HG03196 (cell line): ENCODE measurements at regions not wholly inside any gene's neighbourhood (a gene's known extent, or its start where the extent isn't known, plus 50 kb on each side); places are given as distances from the start of the nearest gene placed in this dataset.
"Not testable (repeated sequence)": the region's sequence is repeated elsewhere in the genome, so short reads cannot be mapped to it uniquely, and the experiment has no call there.

Experiments
- ATAC-seq: cut with Tn5 transposase; IDR thresholded peaks from one replicate; pipeline ENCODE4 v1.9.1; 2021; ENCODE audit not compliant: unreplicated experiment

- no peak for ATAC-seq
Observed at GRCh38 chr18:66440433-66440832, 163.5 kb downstream of the CDH19 start.

GRCh38 chr18:66439670-66440069 lies 164.2 kb downstream of the CDH19 start:
- no peak for ATAC-seq

GRCh38 chr18:66438711-66439536 lies 165.0 kb downstream of the CDH19 start:
- no peak for ATAC-seq

GRCh38 chr18:66432636-66433035 lies 171.3 kb downstream of the CDH19 start:
- ATAC-seq, result no peak

- ATAC-seq, result no peak
Observed at GRCh38 chr18:66428795-66429194, 175.1 kb downstream of the CDH19 start.

DNA sequence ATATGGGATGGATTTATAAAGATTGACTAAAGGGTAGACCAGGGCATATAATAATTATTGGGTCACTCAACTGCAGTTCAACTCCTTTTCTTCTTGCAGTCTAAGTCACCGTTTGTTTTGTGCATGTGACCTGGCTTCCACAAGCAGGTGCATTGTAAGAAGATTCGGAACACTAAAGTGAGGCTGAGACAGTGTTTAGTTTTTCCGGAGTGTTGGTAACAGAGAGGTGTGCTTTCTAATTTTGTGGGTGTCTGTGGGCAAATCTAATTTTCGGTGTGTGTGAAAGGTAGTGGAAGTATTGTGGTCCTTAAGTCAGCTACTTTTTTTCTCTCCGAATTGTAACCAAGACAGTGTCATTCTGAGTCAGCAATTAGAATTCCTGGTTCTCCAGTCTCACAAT lies 184.5 kb downstream of the CDH19 start:
- no peak for ATAC-seq

DNA sequence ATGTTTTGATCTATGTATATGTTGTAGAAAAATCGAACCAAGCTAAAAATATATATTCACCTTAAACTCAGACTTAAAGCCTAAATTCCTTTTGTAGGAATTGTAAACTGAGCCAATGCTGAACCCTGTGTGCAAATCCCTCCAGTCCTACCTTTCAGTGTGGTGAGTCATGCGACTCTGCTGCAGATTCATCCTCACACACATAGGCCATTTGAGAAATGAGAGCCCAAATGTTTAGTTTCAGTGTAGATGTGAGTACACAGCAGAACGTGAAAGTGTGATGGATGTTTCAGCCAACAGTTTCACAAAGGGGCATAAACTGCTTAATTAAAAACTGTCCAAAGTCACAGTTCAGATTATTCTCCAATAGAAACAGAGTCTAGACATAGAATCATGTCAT lies 193.2 kb downstream of the CDH19 start:
- ATAC-seq, result no peak

GRCh38 chr18:66395671-66396218 lies 208.1 kb downstream of the CDH19 start:
- ATAC-seq, result no peak

DNA sequence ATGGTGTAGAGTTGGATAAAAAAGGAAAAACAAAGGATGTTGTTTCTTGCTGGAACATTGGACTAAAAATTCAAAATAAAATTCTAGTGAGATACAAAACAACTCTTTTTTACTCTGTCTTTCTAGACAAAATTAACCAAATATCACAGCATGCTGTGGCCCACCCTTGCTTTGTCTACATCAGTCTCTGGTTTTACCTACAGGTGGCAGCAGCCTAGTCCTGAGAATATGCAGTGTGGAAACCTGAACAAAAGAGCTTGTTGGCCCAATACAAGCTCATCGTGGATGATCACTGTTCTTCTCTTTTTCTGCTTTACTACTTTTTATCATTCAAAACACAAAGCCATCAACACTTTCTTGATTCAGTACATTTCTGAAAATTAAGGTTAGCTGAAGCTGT lies 210.4 kb downstream of the CDH19 start:
- ATAC-seq, result no peak

- no peak for ATAC-seq
Observed at GRCh38 chr18:66377291-66377690, 226.6 kb downstream of the CDH19 start.

GRCh38 chr18:66375391-66375790 lies 228.5 kb downstream of the CDH19 start:
- not testable (repeated sequence) for ATAC-seq

DNA sequence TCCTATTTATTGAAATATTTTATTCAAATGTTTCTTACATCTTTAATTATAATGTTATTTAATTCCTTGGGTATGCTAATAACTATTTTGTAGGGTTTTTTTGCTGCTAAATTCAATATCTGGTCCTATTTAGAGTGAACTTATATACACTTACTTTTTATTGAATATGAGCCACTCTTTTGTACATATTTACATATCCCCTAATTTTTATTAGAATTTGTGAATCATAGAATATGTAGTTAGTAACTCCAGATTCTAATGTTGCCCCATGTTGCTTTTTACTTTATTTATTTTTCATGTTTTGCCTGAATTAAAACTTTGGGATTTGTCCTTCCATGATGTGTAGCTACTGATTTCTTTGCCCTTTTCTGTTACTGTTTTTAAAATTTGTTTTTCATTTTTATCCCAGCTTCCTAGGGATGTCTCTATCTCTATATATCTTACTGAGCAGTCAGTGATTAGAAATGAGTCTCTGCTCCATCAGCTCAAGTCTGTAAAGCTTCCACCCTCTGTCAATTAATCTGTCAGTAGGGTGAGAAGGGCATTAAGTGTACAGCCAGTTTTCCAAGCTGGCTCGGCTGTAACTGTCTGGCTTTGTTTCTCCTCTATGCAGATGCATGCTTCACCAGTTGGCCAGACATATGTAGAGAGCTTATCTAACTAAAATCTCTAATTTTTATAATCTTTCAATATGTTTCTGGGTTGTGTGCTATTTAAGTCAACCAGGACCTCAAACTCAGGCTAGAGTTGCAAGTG lies 256.9 kb downstream of the CDH19 start:
- ATAC-seq, result no peak

- no peak for ATAC-seq
Observed at GRCh38 chr18:66344227-66344626, 259.7 kb downstream of the CDH19 start.

GRCh38 chr18:66342577-66342976 lies 261.3 kb downstream of the CDH19 start:
- ATAC-seq, result no peak

GRCh38 chr18:66334534-66334933 lies 269.4 kb downstream of the CDH19 start:
- ATAC-seq, result no peak

- ATAC-seq, result no peak
Observed at GRCh38 chr18:66329716-66330115, 274.2 kb downstream of the CDH19 start.

GRCh38 chr18:66328296-66328878 lies 275.5 kb downstream of the CDH19 start:
- ATAC-seq, result no peak

DNA sequence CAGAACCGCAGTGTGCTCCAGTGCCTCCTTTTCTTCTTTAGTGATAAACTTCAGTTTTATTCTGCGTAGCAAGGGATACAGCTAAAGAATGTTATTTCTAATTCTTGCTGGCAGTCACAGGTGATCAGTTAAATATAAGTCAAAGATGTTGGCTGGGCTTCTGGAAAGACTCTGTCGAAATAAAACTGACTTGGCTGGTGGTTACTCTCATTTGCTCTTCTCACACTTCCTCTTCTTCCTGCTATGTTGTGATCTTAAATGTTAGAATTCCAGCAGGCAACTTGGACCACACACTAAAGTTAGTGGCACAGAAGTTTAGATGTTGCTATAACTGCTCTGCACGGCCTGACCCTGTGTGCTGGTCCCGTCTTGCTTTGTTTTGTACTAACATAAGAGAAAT lies 278.6 kb downstream of the CDH19 start:
- ATAC-seq, result no peak

GRCh38 chr18:66324616-66325015 lies 279.3 kb downstream of the CDH19 start:
- no peak for ATAC-seq

GRCh38 chr18:66317243-66318090 lies 286.4 kb downstream of the CDH19 start:
- no peak for ATAC-seq

DNA sequence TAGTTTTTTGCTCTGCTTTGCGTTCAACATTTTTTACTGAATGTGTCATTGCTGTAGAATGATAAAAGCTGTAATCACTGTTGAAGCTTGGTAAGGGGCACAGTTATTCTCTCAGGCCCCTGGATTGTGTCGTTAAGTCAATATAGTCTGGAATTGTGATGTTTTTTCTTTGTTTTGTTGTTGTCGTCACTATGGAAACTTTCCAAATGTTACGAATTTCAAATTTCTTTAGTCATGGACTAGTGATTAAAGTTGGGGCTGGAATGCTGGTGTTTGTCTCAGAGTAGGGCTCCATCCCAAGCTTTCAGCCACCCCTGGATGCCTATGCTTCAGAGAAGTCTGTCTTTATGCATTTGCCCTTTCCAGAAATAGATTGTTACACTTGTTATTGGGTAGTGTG lies 287.2 kb downstream of the CDH19 start:
- no peak for ATAC-seq
